Renal cortex interstitium (tissue), 11 donors: ENCODE measurements at regions not wholly inside any gene's neighbourhood (a gene's known extent, or its start where the extent isn't known, plus 50 kb on each side); places are given as distances from the start of the nearest gene placed in this dataset.
"Not testable (repeated sequence)": the region's sequence is repeated elsewhere in the genome, so short reads cannot be mapped to it uniquely, and the experiment has no call there.

Source experiments
- DNase-seq, 11 donors: peaks; one replicate each; pipeline ENCODE4 v3.0.0-alpha.2; 2013; ENCODE audit warnings: low read depth in 9 of 11, low spot score in 4 of 11; ENCODE audit errors: extremely low read depth in 1 of 11

DNA sequence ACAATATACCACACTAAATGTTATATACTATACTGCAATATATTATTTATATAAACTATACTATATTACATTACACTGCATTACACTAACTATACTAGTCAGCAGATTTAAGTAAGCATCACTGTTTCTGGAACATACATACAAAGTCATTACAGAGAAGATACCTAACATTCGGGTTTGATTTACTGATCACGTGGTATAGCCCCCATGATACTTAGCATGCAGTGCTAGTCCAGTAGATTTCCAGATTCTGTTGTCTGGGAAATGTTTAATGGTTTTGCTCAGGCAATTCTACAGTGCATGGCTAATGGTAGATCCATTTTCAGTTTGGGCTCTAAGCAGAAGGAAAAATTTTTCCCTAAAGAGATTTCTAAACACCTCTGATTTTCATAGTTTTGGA, 403.7 kb upstream of the TMTC1 start:
- DNase-seq = no peak

DNA sequence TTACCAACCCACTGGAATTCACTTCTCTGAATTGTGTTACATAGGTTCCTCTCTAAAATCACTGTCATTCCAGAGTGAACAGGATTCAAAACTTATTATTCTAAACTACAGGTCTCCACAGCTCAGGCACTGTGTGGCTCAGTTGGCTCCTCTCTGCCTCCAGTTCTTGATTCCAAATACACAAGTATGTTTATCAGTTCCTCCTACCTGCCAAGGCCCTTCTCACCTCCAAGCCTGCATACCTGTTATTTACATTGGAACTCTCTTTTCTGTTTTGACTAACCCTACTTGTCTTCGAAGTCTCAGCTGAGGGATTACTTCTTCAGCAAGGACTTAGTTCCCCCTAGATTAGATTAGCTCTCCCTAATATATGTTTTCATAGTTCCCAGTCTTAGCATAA, 397.6 kb upstream of the TMTC1 start:
- DNase-seq = no peak

GRCh38 chr12:30180602-30181001, 396.9 kb upstream of the TMTC1 start:
- no peak for DNase-seq

GRCh38 chr12:30178916-30179315, 395.2 kb upstream of the TMTC1 start:
- no peak for DNase-seq

DNA sequence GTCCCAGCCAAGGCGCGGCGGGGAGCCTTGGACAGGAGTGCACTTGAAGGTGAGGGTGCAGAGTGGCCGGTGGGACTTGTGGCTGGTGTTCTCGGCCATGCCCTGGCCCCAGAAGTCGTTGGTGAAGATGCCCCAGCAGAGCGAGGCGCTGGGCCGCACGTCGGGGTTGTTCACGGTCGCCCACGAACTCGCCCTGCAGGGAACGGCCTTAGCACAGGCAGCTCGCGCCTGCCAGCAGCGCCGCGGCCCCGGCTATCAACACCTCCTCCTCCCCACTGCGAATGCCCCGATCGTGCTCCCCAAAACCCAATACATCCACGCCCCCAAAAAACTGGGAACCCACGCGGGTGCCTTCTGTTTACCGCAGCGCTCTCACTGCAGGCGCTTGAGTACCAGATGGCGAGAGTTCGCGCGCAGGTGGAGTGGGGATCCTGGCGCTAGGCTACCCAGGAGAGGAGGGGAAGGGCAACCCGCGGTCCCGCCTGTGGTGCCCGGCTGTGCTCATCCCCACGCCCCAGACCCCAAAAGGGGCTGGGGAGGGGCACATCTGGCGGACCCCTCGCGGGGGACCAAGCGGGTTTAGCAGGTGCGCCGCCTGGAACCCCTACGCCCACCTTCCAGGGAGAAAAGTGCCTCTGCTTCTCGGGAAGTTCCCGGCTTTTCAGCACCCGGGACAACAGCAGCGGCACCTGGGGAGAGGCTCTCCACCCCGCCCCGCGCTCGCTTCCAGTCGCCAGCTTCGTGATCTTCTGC, 386.3 kb upstream of the TMTC1 start:
- DNase-seq = no peak

DNA sequence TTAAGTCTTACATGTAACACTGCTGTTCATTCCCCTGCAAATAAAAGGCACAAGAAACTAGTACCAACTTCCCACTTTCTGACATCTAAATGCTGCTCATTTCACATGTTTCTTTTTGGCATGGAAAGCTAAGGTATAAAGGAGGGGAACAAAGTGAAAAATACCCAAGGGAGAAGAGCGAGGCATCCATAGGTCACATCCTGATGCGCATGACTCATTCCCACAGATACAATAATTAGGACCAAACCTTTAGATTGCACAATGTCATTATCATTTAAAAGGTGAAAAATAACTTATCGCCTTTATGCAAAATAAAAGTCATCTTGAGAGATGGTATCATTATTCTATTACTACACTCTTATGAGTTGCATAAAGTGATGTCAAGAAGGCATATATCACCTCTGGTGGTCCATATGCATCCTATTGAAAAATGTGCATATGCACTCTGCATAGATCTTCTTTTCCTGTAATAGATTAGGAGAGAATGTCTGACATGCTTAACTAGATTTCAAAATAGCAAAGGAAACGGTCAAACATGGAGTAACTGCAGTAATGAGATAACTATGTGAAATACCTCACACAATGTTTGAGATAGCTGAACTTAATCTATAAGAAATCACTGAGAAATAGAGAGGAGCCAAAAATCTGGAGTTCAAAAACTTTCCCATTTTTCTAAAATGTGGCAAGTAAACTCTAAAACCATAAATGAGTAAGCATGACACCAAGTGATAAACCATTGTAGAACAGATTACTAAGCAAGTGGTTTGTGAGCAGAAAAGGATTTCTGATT, 382.5 kb upstream of the TMTC1 start:
- no peak for DNase-seq

GRCh38 chr12:30164382-30165318, 380.9 kb upstream of the TMTC1 start:
- no peak for DNase-seq

GRCh38 chr12:30156833-30157232, 373.1 kb upstream of the TMTC1 start:
- not testable (repeated sequence) for DNase-seq

- no peak for DNase-seq
Measured at GRCh38 chr12:30155001-30155730, 371.4 kb upstream of the TMTC1 start.

GRCh38 chr12:30153981-30154380, 370.2 kb upstream of the TMTC1 start:
- DNase-seq = no peak

DNA sequence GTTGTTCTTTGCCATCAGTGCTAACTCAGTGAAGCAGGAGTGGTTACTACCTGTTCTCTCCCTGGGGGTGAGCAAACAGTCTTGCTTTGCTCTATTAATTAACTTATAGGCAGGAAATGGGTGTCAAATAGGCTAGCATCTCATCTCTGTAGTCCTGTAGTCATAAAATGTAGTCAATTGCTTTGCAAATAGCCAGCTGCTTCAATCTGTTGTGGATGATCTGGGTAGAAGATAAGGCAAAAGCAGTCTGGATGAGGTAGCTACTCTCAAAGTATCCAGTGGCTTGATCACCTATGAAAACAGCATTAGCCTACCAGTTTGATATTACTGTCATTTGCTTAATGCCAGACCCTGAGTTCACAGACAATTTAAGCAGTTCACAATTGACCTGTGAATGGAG, 369.0 kb upstream of the TMTC1 start:
- DNase-seq = no peak

DNA sequence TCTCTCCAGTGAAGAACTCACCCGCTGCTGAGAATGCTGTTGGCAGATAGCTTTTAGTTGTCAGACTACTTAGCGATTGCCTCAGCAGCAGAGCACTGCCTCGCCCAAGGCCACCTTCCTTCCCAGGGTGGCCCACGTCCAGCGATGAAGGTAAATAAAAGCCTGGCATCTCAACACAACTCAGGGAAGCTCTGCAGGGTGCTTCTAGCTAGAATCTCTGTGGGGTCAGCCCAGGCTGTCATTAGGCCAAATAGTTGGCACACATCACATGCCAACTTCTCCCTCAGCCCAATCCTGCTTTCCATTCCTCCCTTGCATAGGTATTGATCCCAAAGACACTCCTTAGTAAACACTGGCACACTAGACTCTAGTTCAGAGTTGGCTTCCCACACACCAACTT, 368.1 kb upstream of the TMTC1 start:
- DNase-seq = no peak

DNA sequence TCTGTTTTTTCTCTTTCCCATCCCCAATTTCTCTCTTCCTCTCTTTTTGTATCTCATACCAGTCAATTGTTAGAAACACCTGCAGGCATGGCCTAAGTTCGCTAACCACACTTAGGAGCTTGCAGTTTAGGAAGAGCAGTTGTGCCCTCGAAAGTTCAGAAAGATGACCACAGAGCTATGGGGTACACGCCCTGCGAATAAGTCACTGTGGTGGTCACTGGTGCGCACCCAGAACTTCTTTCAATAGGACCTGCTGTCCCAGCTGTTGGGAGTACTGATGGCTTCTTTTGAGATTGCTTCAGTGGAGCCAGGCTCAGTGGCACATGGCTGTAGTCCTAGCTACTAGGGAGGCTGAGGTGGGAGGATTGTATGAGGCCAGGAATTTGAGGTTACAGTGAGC, 362.8 kb upstream of the TMTC1 start:
- DNase-seq = no peak

GRCh38 chr12:30145684-30146032, 361.9 kb upstream of the TMTC1 start:
- DNase-seq = peak in 1 of 11 donors; percentile 15

GRCh38 chr12:30144777-30145683, 361.3 kb upstream of the TMTC1 start:
- no peak for DNase-seq

- DNase-seq = no peak
Measured at GRCh38 chr12:30142301-30142700, 358.6 kb upstream of the TMTC1 start.

DNA sequence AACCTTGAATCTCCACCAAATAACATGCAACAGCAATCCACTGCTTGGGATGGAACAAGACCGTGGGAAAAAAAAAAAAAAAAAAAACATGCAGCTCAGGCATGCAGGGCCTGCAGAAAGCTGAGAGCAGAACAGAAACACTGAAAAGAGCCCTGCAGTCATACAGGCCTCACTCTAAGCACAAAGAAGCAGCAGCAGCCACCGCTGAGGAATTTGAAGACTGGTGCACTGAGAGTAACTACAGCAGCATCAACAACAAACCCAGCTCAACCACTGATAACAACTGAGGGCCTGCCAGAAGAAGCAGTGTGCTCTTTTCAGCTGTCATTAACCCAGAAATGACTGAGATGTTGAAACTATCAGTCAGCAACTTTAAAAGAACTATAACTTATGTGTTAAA, 354.7 kb upstream of the TMTC1 start:
- no peak for DNase-seq

DNA sequence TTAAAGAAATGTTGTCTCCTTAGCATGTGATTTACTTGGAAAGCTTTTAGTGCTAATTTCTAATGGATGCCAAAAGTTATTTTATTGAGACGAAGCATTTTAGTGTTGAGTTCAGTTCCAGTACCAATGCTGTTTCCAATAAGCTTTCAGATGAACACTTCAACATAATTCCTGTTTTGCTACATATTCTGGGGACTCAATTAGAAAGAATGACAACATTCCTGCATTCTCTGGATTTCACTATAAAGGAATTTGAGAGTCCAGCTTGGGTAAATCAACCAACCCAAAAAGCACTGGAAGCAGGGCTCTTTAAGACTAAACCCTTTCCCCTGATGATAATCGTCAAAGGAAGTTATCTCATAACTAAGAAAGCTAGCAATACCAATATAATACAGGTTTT, 353.0 kb upstream of the TMTC1 start:
- DNase-seq = no peak
